ENCODE measurements at regions not wholly inside any gene's neighbourhood (a gene's known extent, or its start where the extent isn't known, plus 50 kb on each side); places are given as distances from the start of the nearest gene placed in this dataset.

GRCh38 chr1:222060210-222060916 is 318.5 kb upstream of the DUSP10 start:
- TF ChIP-seq CTCF (conservative IDR thresholded peaks at IDR 0.05; ENCODE audit: low read depth, low read length) (no peak), EZH2 (IDR thresholded peaks at IDR 0.05; ENCODE audit: low read length, unreplicated experiment) (no peak), EZH2phosphoT487 (IDR thresholded peaks at IDR 0.05; ENCODE audit: borderline replicate concordance, low read length) (no peak)

Measured in PC-3 (cell line).